Right lobe of liver (tissue), 6 donors: ENCODE measurements at regions not wholly inside any gene's neighbourhood (a gene's known extent, or its start where the extent isn't known, plus 50 kb on each side); places are given as distances from the start of the nearest gene placed in this dataset.

Experiments used
- ATAC-seq, 4 donors: fragments of 200-7000 bp; cut with Tn5 transposase; one replicate each; pipeline ENCODE4 v1.9.1; 2020; ENCODE audit warnings: mild to moderate bottlenecking in 4 of 4, moderate library complexity in 4 of 4
- DNase-seq, 3 donors: peaks; one replicate each; pipeline ENCODE4 v3.0.0-alpha.2; 2020
- H3K27ac ChIP-seq, 3 donors: fragments of 200-600 bp; one replicate each; pipeline ENCODE4 v1.8.0; 2022
- H3K27me3 ChIP-seq, 2 donors: fragments of 200-600 bp; one replicate each; pipeline ENCODE4 v1.8.0; 2022
- H3K36me3 ChIP-seq, 4 donors: fragments of 200-600 bp; sonication (generic) in 1 of 4; one replicate each; pipeline versions ENCODE4 v1.5.1 to v1.8.0; 2017 to 2022; ENCODE audit warnings: control low read depth in 1 of 4
- H3K4me1 ChIP-seq, 4 donors: fragments of 200-600 bp; sonication (generic) in 1 of 4; one replicate each; pipeline versions ENCODE4 v1.5.1 to v1.8.0; 2017 to 2022; ENCODE audit warnings: control low read depth in 1 of 4
- H3K4me3 ChIP-seq, 3 donors: fragments of 200-600 bp; one replicate each; pipeline ENCODE4 v1.8.0; 2022
- H3K9me3 ChIP-seq, 4 donors: fragments of 200-600 bp; sonication (generic) in 1 of 4; one replicate each; pipeline versions ENCODE4 v1.5.1 to v1.8.0; 2017 to 2022; ENCODE audit warnings: control low read depth in 1 of 4
- CTCF ChIP-seq, 4 donors: fragments of 200-600 bp in 3 of 4; fragments of 450-650 bp in 1 of 4; IDR thresholded peaks; one replicate each; pipeline versions ENCODE4 v1.5.1 to v1.8.0; 2016 to 2022; ENCODE audit warnings: antibody characterized with exemption in 4 of 4, mild to moderate bottlenecking in 2 of 4
- POLR2A ChIP-seq: fragments of 450-650 bp; IDR thresholded peaks from one replicate; pipeline ENCODE4 v1.6.1; 2017; ENCODE audit warnings: antibody characterized with exemption, mild to moderate bottlenecking
- WGBS: methylation state at CpG from one replicate; pipeline ENCODE4 v1.1.6; 2018; ENCODE audit warnings: low coverage, low lambda C conversion rate; ENCODE audit not compliant: insufficient coverage; ENCODE audit errors: missing lambda C conversion rate; 5-methylcytosine and 5-hydroxymethylcytosine counted together
- intact Hi-C, 2 donors: fragments of 100-400 bp; cut with DNase I; formaldehyde crosslinking; loops; one replicate each; pipeline versions ENCODE4 v1.11.2 to v1.14.1; 2022
- donor health status: DM: no; HTN: yes; CAD: no.
- donor health status: DM: no; HTN: no; CAD: no.
- donor health status: DM: no; HTN: no; CAD: no.
- donor health status: DM: no; HTN: yes; CAD: no.
- donor health status: DM: no; HTN: yes; CAD: no.

- TF ChIP-seq POLR2A = no peak
- TF ChIP-seq CTCF (IDR thresholded peaks at IDR 0.05) = no peak
- 72% methylated on average over 6 of the region's 6 CpGs for WGBS
- Histone ChIP-seq H3K27me3 (no peaks in the 10 kb centered on the region), H3K36me3 (no peaks in the 10 kb centered on the region), H3K27ac (no peak overlapping the region), H3K4me3 (no peak overlapping the region), H3K9me3 (no peaks in the 10 kb centered on the region), H3K4me1 (no peaks in the 10 kb centered on the region)
- no peak for DNase-seq
- intact Hi-C loops = no loop called here
- no peak for ATAC-seq
These were observed 157.3 kb upstream of the BET1 start for GRCh38 chr7:94161476-94161875.

- no peaks in the 10 kb centered on the region for H3K4me1 ChIP-seq
- WGBS = 69% methylated on average over 4 of the region's 4 CpGs
- no peak overlapping the region for H3K4me3 ChIP-seq
- no peak for DNase-seq
- intact Hi-C loops = no loop called here
- H3K36me3 ChIP-seq = no peaks in the 10 kb centered on the region
- ATAC-seq = no peak
- H3K27me3 ChIP-seq = no peaks in the 10 kb centered on the region
- H3K27ac ChIP-seq = no peak overlapping the region
- no peaks in the 10 kb centered on the region for H3K9me3 ChIP-seq
- TF ChIP-seq CTCF (IDR thresholded peaks at IDR 0.05) (no peak), POLR2A (no peak)
These were observed 165.5 kb upstream of the BET1 start for GRCh38 chr7:94169682-94170081.

- intact Hi-C loops = no loop called here
- H3K36me3 ChIP-seq = no peaks in the 10 kb centered on the region
- no peak for ATAC-seq
- no peak for DNase-seq
- TF ChIP-seq CTCF (IDR thresholded peaks at IDR 0.05) = no peak
- TF ChIP-seq POLR2A = no peak
- no peak overlapping the region for H3K27ac ChIP-seq
- H3K9me3 ChIP-seq = no peaks in the 10 kb centered on the region
- no peaks in the 10 kb centered on the region for H3K27me3 ChIP-seq
- no peak overlapping the region for H3K4me3 ChIP-seq
- H3K4me1 ChIP-seq = no peaks in the 10 kb centered on the region
These were observed 166.7 kb upstream of the BET1 start for GRCh38 chr7:94170836-94171235.

GRCh38 chr7:94173436-94173835 lies 169.3 kb upstream of the BET1 start:
- WGBS = 60% methylated on average over 2 of the region's 2 CpGs
- Histone ChIP-seq H3K9me3 (no peaks in the 10 kb centered on the region), H3K27me3 (no peaks in the 10 kb centered on the region), H3K4me1 (no peaks in the 10 kb centered on the region), H3K36me3 (no peaks in the 10 kb centered on the region), H3K27ac (no peak overlapping the region), H3K4me3 (no peak overlapping the region)
- intact Hi-C loops = no loop called here
- ATAC-seq (no peak), DNase-seq (no peak)
- TF ChIP-seq POLR2A = no peak
- no peak for TF ChIP-seq CTCF (IDR thresholded peaks at IDR 0.05)

- intact Hi-C loops = no loop called here
- no peak for TF ChIP-seq CTCF (IDR thresholded peaks at IDR 0.05)
- Histone ChIP-seq H3K27ac (no peak overlapping the region), H3K4me1 (no peaks in the 10 kb centered on the region), H3K9me3 (no peaks in the 10 kb centered on the region), H3K4me3 (no peak overlapping the region), H3K27me3 (no peaks in the 10 kb centered on the region), H3K36me3 (no peaks in the 10 kb centered on the region)
- 51% methylated on average over 5 of the region's 5 CpGs for WGBS
- ATAC-seq (no peak), DNase-seq (no peak)
These were observed 170.2 kb upstream of the BET1 start for GRCh38 chr7:94174375-94174774.
